ENCODE measurements at regions not wholly inside any gene's neighbourhood (a gene's known extent, or its start where the extent isn't known, plus 50 kb on each side); places are given as distances from the start of the nearest gene placed in this dataset.

- Mint-ChIP-seq H3K27ac (no peak overlapping the region), H3K4me1 (no peaks in the 10 kb centered on the region), H3K9me3 (ENCODE audit: insufficient read depth) (no peaks in the 10 kb centered on the region), H3K27me3 (no peaks in the 10 kb centered on the region), H3K4me3 (no peak overlapping the region)
- CTCF ChIA-PET = no interaction called here
- WGBS (ENCODE audit: insufficient coverage) = 100% methylated on average over 1 of the region's 1 CpG
- intact Hi-C loops (cut with micrococcal nuclease) = no loop called here
- Histone ChIP-seq H3K4me2 (replicated peaks; ENCODE audit: low read depth, low read length, poor library complexity, severe bottlenecking) (no peak overlapping the region), H3K27ac (ENCODE audit: low read length in 2 of 2) (no peak overlapping the region), H3K4me1 (ENCODE audit: control insufficient read depth in 2 of 2, insufficient read depth in 2 of 2, low read length in 2 of 2) (no peaks in the 10 kb centered on the region), H3K27me3 (replicated peaks in 1 of 4; ENCODE audit: control extremely low read depth in 1 of 4, control insufficient read depth in 3 of 4, insufficient read depth in 4 of 4, low read length in 3 of 4) (no peaks in the 10 kb centered on the region), H3K36me3 (replicated peaks in 1 of 2; ENCODE audit: control extremely low read depth in 1 of 2, control insufficient read depth in 1 of 2, extremely low read depth in 1 of 2, insufficient read depth in 2 of 2, low read length in 1 of 2) (no peaks in the 10 kb centered on the region), H3K9ac (ENCODE audit: low read length) (no peak overlapping the region), H3K9me3 (ENCODE audit: control extremely low read depth in 1 of 3, control insufficient read depth in 2 of 3, insufficient read depth in 1 of 3, low read length in 2 of 3) (no peaks in the 10 kb centered on the region), H2AFZ (ENCODE audit: insufficient read depth, low read depth, low read length, poor library complexity, severe bottlenecking) (no peak overlapping the region), H3K79me2 (ENCODE audit: control insufficient read depth, insufficient read depth, low read length) (no peaks in the 10 kb centered on the region), H4K20me1 (ENCODE audit: control insufficient read depth, insufficient read depth, low read length, poor library complexity, severe bottlenecking) (no peaks in the 10 kb centered on the region), H3K4me3 (ENCODE audit: control extremely low read depth in 1 of 5, extremely low read depth in 1 of 5, insufficient read depth in 1 of 5, low read depth in 2 of 5, low read length in 4 of 5) (no peak overlapping the region)
- ATAC-seq (ENCODE audit: low read depth) = no peak
- POLR2A ChIA-PET = no interaction called here
- TF ChIP-seq EZH2 (IDR thresholded peaks at IDR 0.05; ENCODE audit: borderline replicate concordance, insufficient read depth, low read depth, low read length, poor library complexity, severe bottlenecking) = no peak
- TF ChIP-seq, protein P1, sequence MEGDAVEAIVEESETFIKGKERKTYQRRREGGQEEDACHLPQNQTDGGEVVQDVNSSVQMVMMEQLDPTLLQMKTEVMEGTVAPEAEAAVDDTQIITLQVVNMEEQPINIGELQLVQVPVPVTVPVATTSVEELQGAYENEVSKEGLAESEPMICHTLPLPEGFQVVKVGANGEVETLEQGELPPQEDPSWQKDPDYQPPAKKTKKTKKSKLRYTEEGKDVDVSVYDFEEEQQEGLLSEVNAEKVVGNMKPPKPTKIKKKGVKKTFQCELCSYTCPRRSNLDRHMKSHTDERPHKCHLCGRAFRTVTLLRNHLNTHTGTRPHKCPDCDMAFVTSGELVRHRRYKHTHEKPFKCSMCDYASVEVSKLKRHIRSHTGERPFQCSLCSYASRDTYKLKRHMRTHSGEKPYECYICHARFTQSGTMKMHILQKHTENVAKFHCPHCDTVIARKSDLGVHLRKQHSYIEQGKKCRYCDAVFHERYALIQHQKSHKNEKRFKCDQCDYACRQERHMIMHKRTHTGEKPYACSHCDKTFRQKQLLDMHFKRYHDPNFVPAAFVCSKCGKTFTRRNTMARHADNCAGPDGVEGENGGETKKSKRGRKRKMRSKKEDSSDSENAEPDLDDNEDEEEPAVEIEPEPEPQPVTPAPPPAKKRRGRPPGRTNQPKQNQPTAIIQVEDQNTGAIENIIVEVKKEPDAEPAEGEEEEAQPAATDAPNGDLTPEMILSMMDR (IDR thresholded peaks at IDR 0.05) = no peak
- no peak for DNase-seq
These were observed 237.1 kb upstream of the NRP1 start for GRCh38 chr10:33571616-33572015.

GRCh38 chr10:33570495-33570894 is 236.0 kb upstream of the NRP1 start:
- Mint-ChIP-seq H3K27ac (no peak overlapping the region), H3K4me3 (no peak overlapping the region), H3K9me3 (ENCODE audit: insufficient read depth) (no peaks in the 10 kb centered on the region), H3K4me1 (no peaks in the 10 kb centered on the region), H3K27me3 (no peaks in the 10 kb centered on the region)
- Histone ChIP-seq H3K4me1 (ENCODE audit: control insufficient read depth in 2 of 2, insufficient read depth in 2 of 2, low read length in 2 of 2) (no peaks in the 10 kb centered on the region), H3K79me2 (ENCODE audit: control insufficient read depth, insufficient read depth, low read length) (no peaks in the 10 kb centered on the region), H3K9ac (ENCODE audit: low read length) (no peak overlapping the region), H4K20me1 (ENCODE audit: control insufficient read depth, insufficient read depth, low read length, poor library complexity, severe bottlenecking) (no peaks in the 10 kb centered on the region), H3K4me3 (ENCODE audit: control extremely low read depth in 1 of 5, extremely low read depth in 1 of 5, insufficient read depth in 1 of 5, low read depth in 2 of 5, low read length in 4 of 5) (no peak overlapping the region), H3K27me3 (replicated peaks in 1 of 4; ENCODE audit: control extremely low read depth in 1 of 4, control insufficient read depth in 3 of 4, insufficient read depth in 4 of 4, low read length in 3 of 4) (no peaks in the 10 kb centered on the region), H2AFZ (ENCODE audit: insufficient read depth, low read depth, low read length, poor library complexity, severe bottlenecking) (no peak overlapping the region), H3K36me3 (replicated peaks in 1 of 2; ENCODE audit: control extremely low read depth in 1 of 2, control insufficient read depth in 1 of 2, extremely low read depth in 1 of 2, insufficient read depth in 2 of 2, low read length in 1 of 2) (no peaks in the 10 kb centered on the region), H3K4me2 (replicated peaks; ENCODE audit: low read depth, low read length, poor library complexity, severe bottlenecking) (no peak overlapping the region), H3K9me3 (ENCODE audit: control extremely low read depth in 1 of 3, control insufficient read depth in 2 of 3, insufficient read depth in 1 of 3, low read length in 2 of 3) (no peaks in the 10 kb centered on the region), H3K27ac (ENCODE audit: low read length in 2 of 2) (no peak overlapping the region)
- no peak for ATAC-seq (ENCODE audit: low read depth)
- DNase-seq = no peak
- POLR2A ChIA-PET = no interaction called here
- TF ChIP-seq, protein P1 (IDR thresholded peaks at IDR 0.05) = no peak
- TF ChIP-seq EZH2 (IDR thresholded peaks at IDR 0.05; ENCODE audit: borderline replicate concordance, insufficient read depth, low read depth, low read length, poor library complexity, severe bottlenecking) = no peak
- 39% methylated on average over 3 of the region's 3 CpGs for WGBS (ENCODE audit: insufficient coverage)
- CTCF ChIA-PET = no interaction called here
- intact Hi-C loops (cut with micrococcal nuclease) = no loop called here

Data from B cell (primary cell).